HepG2 (cell line): ENCODE measurements at regions not wholly inside any gene's neighbourhood (a gene's known extent, or its start where the extent isn't known, plus 50 kb on each side); places are given as distances from the start of the nearest gene placed in this dataset.

Source experiments
- ATAC-seq: fragments of 200-7000 bp; cut with Tn5 transposase; 3 replicates; pipeline ENCODE4 v1.9.1; 2020; ENCODE audit warnings: mild to moderate bottlenecking, moderate library complexity
- BruUV-seq: library from RNA; stranded (reverse); fragments of 400-500 nt; replicated peaks from 2 replicates; lab custom pipeline; 2021; lab: Mats Ljungman, UMichigan
- CTCF ChIA-PET: fragments of 300-600 bp; formaldehyde crosslinking; extraction: SDS; loops from one replicate; lab custom pipeline; 2021; ENCODE audit warnings: low total read pairs, inconsistent platforms, low intra/inter-chr PET ratio; lab: Yijun Ruan, JAX
- POLR2A ChIA-PET: fragments of 350-600 bp; sonication (Branson Sonifier 250); formaldehyde crosslinking; loops from one replicate; lab custom pipeline; 2020; ENCODE audit warnings: antibody characterized with exemption, inconsistent platforms; lab: Yijun Ruan, JAX
- DNase-seq: peaks from one replicate; pipeline ENCODE4 v3.0.0-alpha.2; 2015; ENCODE audit warnings: low spot score
- FAIRE-seq: peaks from 3 replicates; lab custom pipeline; 2011; peaks lifted over from hg19 to GRCh38; lab: Jason Lieb, UNC
- H2AFZ ChIP-seq: one replicate; pipeline ENCODE4 v1.6.1; 2011; ENCODE audit warnings: low read length, inconsistent platforms
- H3K27ac ChIP-seq: fragments of 300-600 bp; 3 replicates; pipeline ENCODE4 v1.8.0; 2011; ENCODE audit warnings: mixed run types, mild to moderate bottlenecking, mixed read lengths, low read length, inconsistent platforms; ENCODE audit not compliant: insufficient read depth; ENCODE audit errors: extremely low read length
- H3K27me3 ChIP-seq, 2 experiments: fragments of 200-600 bp in 1 of 2; 2 replicates in 1 of 2; 3 replicates in 1 of 2; pipeline versions ENCODE4 v1.6.0 to v1.8.0; 2011; ENCODE audit warnings: low read length in 2 of 2, mild to moderate bottlenecking in 2 of 2, moderate library complexity in 2 of 2, inconsistent platforms in 1 of 2; ENCODE audit not compliant: insufficient read depth in 2 of 2, control insufficient read depth in 1 of 2
- H3K36me3 ChIP-seq, 2 experiments: fragments of 200-600 bp in 1 of 2; replicated peaks in 1 of 2; 2 replicates in 1 of 2; 3 replicates in 1 of 2; pipeline versions ENCODE4 v1.5.1 to v1.8.0; 2011; ENCODE audit warnings: low read length in 2 of 2, inconsistent platforms in 1 of 2; ENCODE audit not compliant: insufficient read depth in 2 of 2, control insufficient read depth in 1 of 2
- H3K4me1 ChIP-seq: 2 replicates; pipeline ENCODE4 v1.5.1; 2012; ENCODE audit warnings: low read length, inconsistent platforms; ENCODE audit not compliant: insufficient read depth
- H3K4me2 ChIP-seq: 2 replicates; pipeline ENCODE4 v1.6.0; 2011; ENCODE audit warnings: low read depth, low read length, inconsistent platforms
- H3K4me3 ChIP-seq, 3 experiments: fragments of 200-600 bp in 1 of 3; sonication (generic), shearing (Covaris generic) in 1 of 3; replicated peaks in 1 of 3; 2 replicates each; pipeline ENCODE4 v1.5.1; 2011 to 2016; ENCODE audit warnings: low read length in 3 of 3, inconsistent platforms in 2 of 3, low read depth in 2 of 3, mild to moderate bottlenecking in 2 of 3, control low read depth in 1 of 3, mixed read lengths in 1 of 3; ENCODE audit not compliant: insufficient read depth in 1 of 3
- H3K79me2 ChIP-seq: one replicate; pipeline ENCODE4 v1.6.1; 2011; ENCODE audit warnings: low read length, inconsistent platforms; ENCODE audit not compliant: insufficient read depth
- H3K9ac ChIP-seq: 2 replicates; pipeline ENCODE4 v1.6.0; 2011; ENCODE audit warnings: mild to moderate bottlenecking, low read depth, low read length, inconsistent platforms; ENCODE audit not compliant: insufficient read depth
- H3K9me3 ChIP-seq: 2 replicates; pipeline ENCODE4 v1.5.1; 2012; ENCODE audit warnings: mild to moderate bottlenecking, low read length
- H4K20me1 ChIP-seq: 2 replicates; pipeline ENCODE4 v1.6.0; 2011; ENCODE audit warnings: inconsistent platforms, mild to moderate bottlenecking, low read length, moderate library complexity; ENCODE audit not compliant: insufficient read depth
- KDM5A ChIP-seq: fragments of 200-600 bp; sonication (generic); IDR thresholded peaks from 2 replicates; pipeline ENCODE4 v1.7.0; 2018; ENCODE audit warnings: antibody characterized with exemption, mild to moderate bottlenecking, low read length, borderline replicate concordance
- NFKBIZ ChIP-seq: IDR thresholded peaks from 2 replicates; pipeline ENCODE4 v1.6.1; 2018; ENCODE audit warnings: missing genetic modification reagents, missing compliant biosample characterization
- NFYB ChIP-seq: sonication (generic); formaldehyde crosslinking; IDR thresholded peaks from 2 replicates; pipeline ENCODE4 v1.4.0; 2020; ENCODE audit warnings: missing genetic modification reagents
- POLR2G ChIP-seq: fragments of 200-400 bp; formaldehyde crosslinking; IDR thresholded peaks from 2 replicates; pipeline ENCODE4 v1.6.1; 2018; ENCODE audit warnings: mild to moderate bottlenecking, low read depth, low read length, moderate library complexity
- SRSF9 ChIP-seq: fragments of 200-400 bp; formaldehyde crosslinking; IDR thresholded peaks from 2 replicates; pipeline ENCODE4 v1.6.1; 2018; ENCODE audit warnings: borderline replicate concordance, mild to moderate bottlenecking, low read depth, low read length; ENCODE audit not compliant: insufficient read depth, poor library complexity, severe bottlenecking
- TFE3 ChIP-seq: IDR thresholded peaks from 2 replicates; pipeline ENCODE4 v1.6.1; 2016
- TMF1 ChIP-seq: sonication (generic); formaldehyde crosslinking; IDR thresholded peaks from 2 replicates; pipeline ENCODE4 v1.8.1; 2022; ENCODE audit warnings: low read depth, missing genetic modification reagents
- ZBTB4 ChIP-seq: sonication (generic); formaldehyde crosslinking; IDR thresholded peaks from 2 replicates; pipeline ENCODE4 v1.4.0; 2020; ENCODE audit warnings: missing genetic modification reagents, mild to moderate bottlenecking, borderline replicate concordance
- ZNF7 ChIP-seq: IDR thresholded peaks from 2 replicates; pipeline ENCODE4 v1.6.1; 2016; ENCODE audit warnings: missing biosample characterization, missing genetic modification reagents
- WGBS: methylation state at CpG from one replicate; pipeline ENCODE4 v1.1.6; 2017; ENCODE audit warnings: low lambda C conversion rate; 5-methylcytosine and 5-hydroxymethylcytosine counted together
- in situ Hi-C: cut with HindIII; loops from 2 replicates; pipeline ENCODE4 v1.10.0; 2017; ENCODE audit warnings: low pct_unique_long_range_greater_than_20kb; ENCODE audit not compliant: extremely low pct_ligation_motif_present
- intact Hi-C: fragments of 100-400 bp; cut with micrococcal nuclease; formaldehyde crosslinking; loops from one replicate; pipeline ENCODE4 v1.10.0; 2022; ENCODE audit not compliant: unreplicated experiment

- DNase-seq, result no peak
- H3K4me2 ChIP-seq, result no peak overlapping the region
- no peak for ATAC-seq
- in situ Hi-C loops (no loop called here), intact Hi-C loops (no loop called here)
- H3K79me2 ChIP-seq, result no peaks in the 10 kb centered on the region
- CTCF ChIA-PET, result no interaction called here
- H2AFZ ChIP-seq, result no peak overlapping the region
- no peak overlapping the region for H3K4me3 ChIP-seq
- no peak overlapping the region for H3K27ac ChIP-seq
- POLR2A ChIA-PET, result no interaction called here
- no peaks in the 10 kb centered on the region for H3K27me3 ChIP-seq
- BruUV-seq, result no TSS peak
- H3K9ac ChIP-seq, result no peak overlapping the region
- H4K20me1 ChIP-seq, result no peaks in the 10 kb centered on the region
- H3K9me3 ChIP-seq, result peaks cover 87% of the 10 kb centered on the region
- H3K4me1 ChIP-seq, result no peaks in the 10 kb centered on the region
- 0% methylated on average over 3 of the region's 3 CpGs for WGBS
- TF ChIP-seq KDM5A, result no peak
- TF ChIP-seq NFKBIZ (CRISPR knock-in tag), result no peak
- no peak for TF ChIP-seq SRSF9
- TF ChIP-seq ZNF7, result no peak
- TF ChIP-seq POLR2G, result no peak
- no peak for TF ChIP-seq NFYB (CRISPR knock-in tag)
- no peak for TF ChIP-seq TFE3 (CRISPR knock-in tag)
- no peak for TF ChIP-seq TMF1 (CRISPR knock-in tag)
- TF ChIP-seq ZBTB4 (CRISPR knock-in tag), result no peak
- no peaks in the 10 kb centered on the region for H3K36me3 ChIP-seq
- FAIRE-seq, result no peak
These were observed 1270.9 kb downstream of the CDH11 start for GRCh38 chr16:63850979-63851378.
